Epithelial cell of proximal tubule (primary cell): ENCODE measurements at regions not wholly inside any gene's neighbourhood (a gene's known extent, or its start where the extent isn't known, plus 50 kb on each side); places are given as distances from the start of the nearest gene placed in this dataset.

Experiments
- DNase-seq: peaks from one replicate; pipeline ENCODE4 v3.0.0-alpha.2; 2011; ENCODE audit warnings: low read depth
- H3K4me3 ChIP-seq: 2 replicates; pipeline ENCODE4 v1.5.1; 2011; ENCODE audit warnings: low read depth, mild to moderate bottlenecking, low read length
- CTCF ChIP-seq: conservative IDR thresholded peaks from 2 replicates; pipeline ENCODE4 v1.5.1; 2012; ENCODE audit warnings: low read depth, mild to moderate bottlenecking, low read length

- peak; percentile 89 for DNase-seq
- no peak for TF ChIP-seq CTCF
- no peak overlapping the region for H3K4me3 ChIP-seq
Measured at GRCh38 chr18:72470391-72470790, 73.8 kb downstream of the CBLN2 start.

- peak; percentile 12 for TF ChIP-seq CTCF
Measured at GRCh38 chr18:72468021-72468710, 76.0 kb downstream of the CBLN2 start.

GRCh38 chr18:72460210-72460680 is 83.9 kb downstream of the CBLN2 start:
- no peak for TF ChIP-seq CTCF
- H3K4me3 ChIP-seq = no peak overlapping the region
- peak; percentile 80 for DNase-seq

More at GRCh38 chr18:72468021-72468710, 76.0 kb downstream of the CBLN2 start:
- DNase-seq = peak; percentile 68
- no peak overlapping the region for H3K4me3 ChIP-seq

DNA sequence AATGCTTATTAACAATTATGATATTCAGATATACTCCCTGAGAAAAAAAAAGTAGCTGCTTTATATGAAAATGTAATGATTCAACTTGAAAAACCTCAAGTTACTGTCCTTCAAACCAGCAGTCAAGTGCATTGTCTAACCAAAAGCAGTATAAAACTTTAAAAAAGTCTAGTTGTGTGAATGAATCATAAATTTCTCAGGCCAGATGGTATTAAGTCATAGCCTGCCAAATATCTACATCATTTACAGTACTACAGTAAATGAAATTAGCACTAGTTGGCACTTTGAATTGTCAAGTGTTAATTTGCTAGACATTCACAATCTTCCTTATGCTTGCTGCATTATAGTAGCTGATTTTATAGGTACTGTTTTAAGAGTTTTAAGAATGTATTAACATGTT is 85.9 kb downstream of the CBLN2 start:
- no peak for TF ChIP-seq CTCF
- no peak for DNase-seq
- no peak overlapping the region for H3K4me3 ChIP-seq

- DNase-seq = peak; percentile 74
- H3K4me3 ChIP-seq = no peak overlapping the region
- no peak for TF ChIP-seq CTCF
Measured at GRCh38 chr18:72456802-72457201, 87.3 kb downstream of the CBLN2 start.

- no peak for TF ChIP-seq CTCF
- no peak overlapping the region for H3K4me3 ChIP-seq
- no peak for DNase-seq
Measured at GRCh38 chr18:72452328-72452727, 91.8 kb downstream of the CBLN2 start.

GRCh38 chr18:72444798-72445155 is 99.4 kb downstream of the CBLN2 start:
- no peak for TF ChIP-seq CTCF
- no peak for DNase-seq
- H3K4me3 ChIP-seq = no peak overlapping the region
